MG63 (cell line): ENCODE measurements at regions not wholly inside any gene's neighbourhood (a gene's known extent, or its start where the extent isn't known, plus 50 kb on each side); places are given as distances from the start of the nearest gene placed in this dataset.

Experiments
- DNase-seq: peaks from one replicate; pipeline ENCODE4 v3.0.0-alpha.2; 2020
- H3K27me3 ChIP-seq: fragments of 250-450 bp; sonication (Bioruptor Pico); 2 replicates; pipeline ENCODE4 v1.5.1; 2020; ENCODE audit warnings: mild to moderate bottlenecking, moderate library complexity
- H3K36me3 ChIP-seq: fragments of 250-450 bp; sonication (Bioruptor Pico); 2 replicates; pipeline ENCODE4 v1.5.1; 2020; ENCODE audit warnings: mild to moderate bottlenecking, moderate library complexity
- H3K4me3 ChIP-seq: fragments of 250-450 bp; sonication (Bioruptor Pico); 2 replicates; pipeline ENCODE4 v1.5.1; 2020; ENCODE audit warnings: mild to moderate bottlenecking, moderate library complexity
- H3K9me3 ChIP-seq: fragments of 250-450 bp; sonication (Bioruptor Pico); 2 replicates; pipeline ENCODE4 v1.5.1; 2020; ENCODE audit warnings: mild to moderate bottlenecking, moderate library complexity

GRCh38 chr17:14843086-14843795 is 421.9 kb downstream of the PMP22 start:
- DNase-seq: peak; percentile 12
- no peak overlapping the region for H3K4me3 ChIP-seq
- H3K9me3 ChIP-seq: no peaks in the 10 kb centered on the region
- H3K27me3 ChIP-seq: no peaks in the 10 kb centered on the region
- no peaks in the 10 kb centered on the region for H3K36me3 ChIP-seq

GRCh38 chr17:14840616-14841231 is 424.4 kb downstream of the PMP22 start:
- H3K9me3 ChIP-seq: no peaks in the 10 kb centered on the region
- H3K27me3 ChIP-seq: no peaks in the 10 kb centered on the region
- no peak for DNase-seq
- H3K4me3 ChIP-seq: no peak overlapping the region
- no peaks in the 10 kb centered on the region for H3K36me3 ChIP-seq

GRCh38 chr17:14838567-14838966 is 426.6 kb downstream of the PMP22 start:
- Histone ChIP-seq H3K36me3 (no peaks in the 10 kb centered on the region), H3K9me3 (no peaks in the 10 kb centered on the region), H3K27me3 (no peaks in the 10 kb centered on the region), H3K4me3 (no peak overlapping the region)
- DNase-seq: no peak

- no peaks in the 10 kb centered on the region for H3K36me3 ChIP-seq
- H3K9me3 ChIP-seq: no peaks in the 10 kb centered on the region
- no peaks in the 10 kb centered on the region for H3K27me3 ChIP-seq
- no peak for DNase-seq
- no peak overlapping the region for H3K4me3 ChIP-seq
Observed at GRCh38 chr17:14833201-14833785, 431.8 kb downstream of the PMP22 start.

GRCh38 chr17:14831491-14831890 is 433.6 kb downstream of the PMP22 start:
- no peak overlapping the region for H3K4me3 ChIP-seq
- DNase-seq: no peak
- H3K9me3 ChIP-seq: no peaks in the 10 kb centered on the region
- H3K36me3 ChIP-seq: no peaks in the 10 kb centered on the region
- no peaks in the 10 kb centered on the region for H3K27me3 ChIP-seq

GRCh38 chr17:14827396-14827919 is 437.7 kb downstream of the PMP22 start:
- Histone ChIP-seq H3K36me3 (no peaks in the 10 kb centered on the region), H3K9me3 (no peaks in the 10 kb centered on the region), H3K4me3 (no peak overlapping the region), H3K27me3 (no peaks in the 10 kb centered on the region)
- DNase-seq: no peak

- H3K36me3 ChIP-seq: no peaks in the 10 kb centered on the region
- DNase-seq: no peak
- H3K4me3 ChIP-seq: no peak overlapping the region
- H3K9me3 ChIP-seq: no peaks in the 10 kb centered on the region
- no peaks in the 10 kb centered on the region for H3K27me3 ChIP-seq
Observed at GRCh38 chr17:14826358-14826757, 438.8 kb downstream of the PMP22 start.

GRCh38 chr17:14818469-14818868 is 446.7 kb downstream of the PMP22 start:
- Histone ChIP-seq H3K9me3 (no peaks in the 10 kb centered on the region), H3K36me3 (no peaks in the 10 kb centered on the region), H3K27me3 (no peaks in the 10 kb centered on the region), H3K4me3 (no peak overlapping the region)
- no peak for DNase-seq

- Histone ChIP-seq H3K27me3 (no peaks in the 10 kb centered on the region), H3K36me3 (no peaks in the 10 kb centered on the region), H3K4me3 (no peak overlapping the region), H3K9me3 (no peaks in the 10 kb centered on the region)
- no peak for DNase-seq
Observed at GRCh38 chr17:14815079-14815478, 450.0 kb downstream of the PMP22 start.

- DNase-seq: no peak
- H3K9me3 ChIP-seq: no peaks in the 10 kb centered on the region
- no peaks in the 10 kb centered on the region for H3K27me3 ChIP-seq
- H3K36me3 ChIP-seq: no peaks in the 10 kb centered on the region
- H3K4me3 ChIP-seq: no peak overlapping the region
Observed at GRCh38 chr17:14813649-14814370, 451.3 kb downstream of the PMP22 start.

GRCh38 chr17:14808425-14808824 is 456.7 kb downstream of the PMP22 start:
- DNase-seq: no peak
- Histone ChIP-seq H3K9me3 (no peaks in the 10 kb centered on the region), H3K4me3 (no peak overlapping the region), H3K36me3 (no peaks in the 10 kb centered on the region), H3K27me3 (no peaks in the 10 kb centered on the region)

- no peak for DNase-seq
- no peaks in the 10 kb centered on the region for H3K27me3 ChIP-seq
- no peak overlapping the region for H3K4me3 ChIP-seq
- no peaks in the 10 kb centered on the region for H3K36me3 ChIP-seq
- no peaks in the 10 kb centered on the region for H3K9me3 ChIP-seq
Observed at GRCh38 chr17:14805348-14805747, 459.8 kb downstream of the PMP22 start.

- H3K27me3 ChIP-seq: no peaks in the 10 kb centered on the region
- no peak overlapping the region for H3K4me3 ChIP-seq
- no peak for DNase-seq
Observed at GRCh38 chr17:14803826-14804225, 461.3 kb downstream of the PMP22 start.

GRCh38 chr17:14797801-14798200 is 467.3 kb downstream of the PMP22 start:
- no peaks in the 10 kb centered on the region for H3K9me3 ChIP-seq
- H3K27me3 ChIP-seq: no peaks in the 10 kb centered on the region
- H3K4me3 ChIP-seq: no peak overlapping the region
- H3K36me3 ChIP-seq: no peaks in the 10 kb centered on the region
- no peak for DNase-seq

More at GRCh38 chr17:14803826-14804225, 461.3 kb downstream of the PMP22 start:
- H3K9me3 ChIP-seq: no peaks in the 10 kb centered on the region
- H3K36me3 ChIP-seq: no peaks in the 10 kb centered on the region

GRCh38 chr17:14797021-14797420 is 468.1 kb downstream of the PMP22 start:
- Histone ChIP-seq H3K27me3 (no peaks in the 10 kb centered on the region), H3K4me3 (no peak overlapping the region), H3K9me3 (no peaks in the 10 kb centered on the region), H3K36me3 (no peaks in the 10 kb centered on the region)
- DNase-seq: no peak

GRCh38 chr17:14794961-14795360 is 470.2 kb downstream of the PMP22 start:
- Histone ChIP-seq H3K9me3 (no peaks in the 10 kb centered on the region), H3K36me3 (no peaks in the 10 kb centered on the region), H3K27me3 (no peaks in the 10 kb centered on the region), H3K4me3 (no peak overlapping the region)
- DNase-seq: no peak

- H3K4me3 ChIP-seq: no peak overlapping the region
- no peaks in the 10 kb centered on the region for H3K36me3 ChIP-seq
- H3K27me3 ChIP-seq: no peaks in the 10 kb centered on the region
- no peak for DNase-seq
- H3K9me3 ChIP-seq: no peaks in the 10 kb centered on the region
Observed at GRCh38 chr17:14793237-14793636, 471.9 kb downstream of the PMP22 start.
